OCI-LY1 (cell line): ENCODE measurements at regions not wholly inside any gene's neighbourhood (a gene's known extent, or its start where the extent isn't known, plus 50 kb on each side); places are given as distances from the start of the nearest gene placed in this dataset.

Experiments
- EZH2 ChIP-seq: fragments of 200-600 bp; sonication (generic), shearing (Covaris generic); IDR thresholded peaks from 2 replicates; pipeline ENCODE4 v1.8.0; 2017; ENCODE audit warnings: borderline replicate concordance, mixed run types, mild to moderate bottlenecking, antibody characterized with exemption, low read length, moderate library complexity, mixed read lengths
- TF ChIP-seq, protein P1 (sequence below): fragments of 200-600 bp; sonication (generic), shearing (Covaris generic); IDR thresholded peaks from 2 replicates; pipeline ENCODE4 v1.5.1; 2017; ENCODE audit warnings: mild to moderate bottlenecking, antibody characterized with exemption, low read length, moderate library complexity, mixed read lengths

GRCh38 chr12:88820012-88820411 is 239.7 kb upstream of the KITLG start:
- no peak for TF ChIP-seq EZH2
- TF ChIP-seq, protein P1, sequence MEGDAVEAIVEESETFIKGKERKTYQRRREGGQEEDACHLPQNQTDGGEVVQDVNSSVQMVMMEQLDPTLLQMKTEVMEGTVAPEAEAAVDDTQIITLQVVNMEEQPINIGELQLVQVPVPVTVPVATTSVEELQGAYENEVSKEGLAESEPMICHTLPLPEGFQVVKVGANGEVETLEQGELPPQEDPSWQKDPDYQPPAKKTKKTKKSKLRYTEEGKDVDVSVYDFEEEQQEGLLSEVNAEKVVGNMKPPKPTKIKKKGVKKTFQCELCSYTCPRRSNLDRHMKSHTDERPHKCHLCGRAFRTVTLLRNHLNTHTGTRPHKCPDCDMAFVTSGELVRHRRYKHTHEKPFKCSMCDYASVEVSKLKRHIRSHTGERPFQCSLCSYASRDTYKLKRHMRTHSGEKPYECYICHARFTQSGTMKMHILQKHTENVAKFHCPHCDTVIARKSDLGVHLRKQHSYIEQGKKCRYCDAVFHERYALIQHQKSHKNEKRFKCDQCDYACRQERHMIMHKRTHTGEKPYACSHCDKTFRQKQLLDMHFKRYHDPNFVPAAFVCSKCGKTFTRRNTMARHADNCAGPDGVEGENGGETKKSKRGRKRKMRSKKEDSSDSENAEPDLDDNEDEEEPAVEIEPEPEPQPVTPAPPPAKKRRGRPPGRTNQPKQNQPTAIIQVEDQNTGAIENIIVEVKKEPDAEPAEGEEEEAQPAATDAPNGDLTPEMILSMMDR = no peak
